K562 (cell line): ENCODE measurements at regions not wholly inside any gene's neighbourhood (a gene's known extent, or its start where the extent isn't known, plus 50 kb on each side); places are given as distances from the start of the nearest gene placed in this dataset.

Experiments used
- ADNP ChIP-seq: fragments of 200-800 bp; sonication (Bioruptor generic); IDR thresholded peaks from 2 replicates; pipeline ENCODE4 v1.6.1; 2016; ENCODE audit warnings: missing genetic modification characterization, missing compliant biosample characterization
- ARNT ChIP-seq, 2 experiments: fragments of 450-650 bp; IDR thresholded peaks; 2 replicates each; pipeline ENCODE4 v1.6.1; 2016; ENCODE audit warnings: mild to moderate bottlenecking in 1 of 2
- CHCHD3 ChIP-seq: fragments of 250-450 bp; sonication (Bioruptor Pico); IDR thresholded peaks from 2 replicates; pipeline ENCODE4 v2.1.2; 2022; ENCODE audit warnings: mild to moderate bottlenecking
- EHMT2 ChIP-seq: fragments of 450-650 bp; IDR thresholded peaks from 2 replicates; pipeline ENCODE4 v1.6.1; 2018; ENCODE audit warnings: antibody characterized with exemption
- HIVEP1 ChIP-seq: fragments of 250-450 bp; sonication (Bioruptor Pico); IDR thresholded peaks from 2 replicates; pipeline ENCODE4 v1.4.0; 2020; ENCODE audit warnings: mild to moderate bottlenecking
- MAFG ChIP-seq: fragments of 450-650 bp; conservative IDR thresholded peaks from 2 replicates; pipeline ENCODE4 v1.6.1; 2016; ENCODE audit warnings: missing genetic modification characterization, missing compliant biosample characterization
- NFRKB ChIP-seq: fragments of 450-650 bp; IDR thresholded peaks from 2 replicates; pipeline ENCODE4 v1.6.1; 2016; ENCODE audit warnings: low read depth
- PRPF4 ChIP-seq: fragments of 200-400 bp; formaldehyde crosslinking; IDR thresholded peaks from one replicate; pipeline ENCODE4 v1.6.1; 2017; ENCODE audit warnings: low read length, low read depth, mild to moderate bottlenecking; ENCODE audit not compliant: insufficient read depth, poor library complexity, severe bottlenecking
- SMARCE1 ChIP-seq: fragments of 450-650 bp; IDR thresholded peaks from 2 replicates; pipeline ENCODE4 v1.7.1; 2016; ENCODE audit warnings: mild to moderate bottlenecking
- SRSF3 ChIP-seq: fragments of 200-400 bp; formaldehyde crosslinking; IDR thresholded peaks from 2 replicates; pipeline ENCODE4 v1.6.1; 2016; ENCODE audit warnings: mild to moderate bottlenecking, low read length, moderate library complexity; ENCODE audit not compliant: insufficient read depth
- ZNF318 ChIP-seq, 2 experiments: fragments of 450-650 bp; IDR thresholded peaks; 2 replicates each; pipeline ENCODE4 v1.6.1; 2016; ENCODE audit warnings: mild to moderate bottlenecking in 2 of 2, borderline replicate concordance in 1 of 2, low read depth in 1 of 2, moderate library complexity in 1 of 2
- ZNF445 ChIP-seq: fragments of 250-450 bp; sonication (Bioruptor Pico); IDR thresholded peaks from 2 replicates; pipeline ENCODE4 v1.4.0; 2020; ENCODE audit warnings: low read depth, mild to moderate bottlenecking, moderate library complexity
- ZNF75A ChIP-seq: fragments of 450-650 bp; formaldehyde crosslinking; IDR thresholded peaks from 2 replicates; pipeline ENCODE4 v1.4.0; 2020; ENCODE audit warnings: mild to moderate bottlenecking
- TF ChIP-seq, protein P1 (sequence below): sonication (generic); formaldehyde crosslinking; IDR thresholded peaks from 2 replicates; pipeline ENCODE4 v1.8.0; 2022; ENCODE audit warnings: missing genetic modification reagents, mild to moderate bottlenecking, borderline replicate concordance
- TF ChIP-seq, protein P2 (sequence below): sonication (generic); formaldehyde crosslinking; IDR thresholded peaks from 2 replicates; pipeline ENCODE4 v1.8.0; 2023; ENCODE audit warnings: mild to moderate bottlenecking, missing genetic modification reagents

DNA sequence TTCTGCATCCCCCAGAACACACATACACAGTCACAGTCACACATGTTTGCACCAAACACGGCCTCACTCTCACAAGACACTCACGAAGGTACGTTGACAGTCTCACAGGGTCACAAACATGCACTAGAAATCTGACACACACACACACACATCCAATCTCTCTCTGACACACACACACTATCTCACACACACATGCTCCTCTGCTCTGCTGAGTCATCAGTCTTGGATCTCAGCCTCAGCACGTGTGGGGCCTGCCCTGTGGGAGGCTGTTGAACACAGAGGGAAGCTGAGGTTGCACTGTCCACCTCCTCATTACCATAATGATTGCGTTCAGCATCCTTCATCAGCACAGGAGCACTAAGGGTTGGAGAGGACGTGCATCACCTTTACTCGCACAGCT, 188.8 kb downstream of the MTRR start (continued):
- TF ChIP-seq ADNP (tag), result no peak
- peak; percentile 32; the same call in 1 of the 2 replicates for TF ChIP-seq SMARCE1
- TF ChIP-seq ARNT (IDR thresholded peaks at IDR 0.05), result no peak
- no peak for TF ChIP-seq SRSF3
- no peak for TF ChIP-seq EHMT2
- TF ChIP-seq PRPF4, result no peak
- TF ChIP-seq ZNF445 (CRISPR knock-in tag), result no peak
- 0 out of 4 replicates have a peak, but pooled peaks of 1 of the 2 experiments have one; percentile 41 for TF ChIP-seq ZNF318 (IDR thresholded peaks at IDR 0.05; ENCODE audit: borderline replicate concordance in 1 of 2, low read depth in 1 of 2)
- TF ChIP-seq, protein P1, sequence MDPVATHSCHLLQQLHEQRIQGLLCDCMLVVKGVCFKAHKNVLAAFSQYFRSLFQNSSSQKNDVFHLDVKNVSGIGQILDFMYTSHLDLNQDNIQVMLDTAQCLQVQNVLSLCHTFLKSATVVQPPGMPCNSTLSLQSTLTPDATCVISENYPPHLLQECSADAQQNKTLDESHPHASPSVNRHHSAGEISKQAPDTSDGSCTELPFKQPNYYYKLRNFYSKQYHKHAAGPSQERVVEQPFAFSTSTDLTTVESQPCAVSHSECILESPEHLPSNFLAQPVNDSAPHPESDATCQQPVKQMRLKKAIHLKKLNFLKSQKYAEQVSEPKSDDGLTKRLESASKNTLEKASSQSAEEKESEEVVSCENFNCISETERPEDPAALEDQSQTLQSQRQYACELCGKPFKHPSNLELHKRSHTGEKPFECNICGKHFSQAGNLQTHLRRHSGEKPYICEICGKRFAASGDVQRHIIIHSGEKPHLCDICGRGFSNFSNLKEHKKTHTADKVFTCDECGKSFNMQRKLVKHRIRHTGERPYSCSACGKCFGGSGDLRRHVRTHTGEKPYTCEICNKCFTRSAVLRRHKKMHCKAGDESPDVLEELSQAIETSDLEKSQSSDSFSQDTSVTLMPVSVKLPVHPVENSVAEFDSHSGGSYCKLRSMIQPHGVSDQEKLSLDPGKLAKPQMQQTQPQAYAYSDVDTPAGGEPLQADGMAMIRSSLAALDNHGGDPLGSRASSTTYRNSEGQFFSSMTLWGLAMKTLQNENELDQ (CRISPR knock-in tag), result no peak
- no peak for TF ChIP-seq HIVEP1
- TF ChIP-seq MAFG (tag), result peak; percentile 98
- TF ChIP-seq, protein P2, sequence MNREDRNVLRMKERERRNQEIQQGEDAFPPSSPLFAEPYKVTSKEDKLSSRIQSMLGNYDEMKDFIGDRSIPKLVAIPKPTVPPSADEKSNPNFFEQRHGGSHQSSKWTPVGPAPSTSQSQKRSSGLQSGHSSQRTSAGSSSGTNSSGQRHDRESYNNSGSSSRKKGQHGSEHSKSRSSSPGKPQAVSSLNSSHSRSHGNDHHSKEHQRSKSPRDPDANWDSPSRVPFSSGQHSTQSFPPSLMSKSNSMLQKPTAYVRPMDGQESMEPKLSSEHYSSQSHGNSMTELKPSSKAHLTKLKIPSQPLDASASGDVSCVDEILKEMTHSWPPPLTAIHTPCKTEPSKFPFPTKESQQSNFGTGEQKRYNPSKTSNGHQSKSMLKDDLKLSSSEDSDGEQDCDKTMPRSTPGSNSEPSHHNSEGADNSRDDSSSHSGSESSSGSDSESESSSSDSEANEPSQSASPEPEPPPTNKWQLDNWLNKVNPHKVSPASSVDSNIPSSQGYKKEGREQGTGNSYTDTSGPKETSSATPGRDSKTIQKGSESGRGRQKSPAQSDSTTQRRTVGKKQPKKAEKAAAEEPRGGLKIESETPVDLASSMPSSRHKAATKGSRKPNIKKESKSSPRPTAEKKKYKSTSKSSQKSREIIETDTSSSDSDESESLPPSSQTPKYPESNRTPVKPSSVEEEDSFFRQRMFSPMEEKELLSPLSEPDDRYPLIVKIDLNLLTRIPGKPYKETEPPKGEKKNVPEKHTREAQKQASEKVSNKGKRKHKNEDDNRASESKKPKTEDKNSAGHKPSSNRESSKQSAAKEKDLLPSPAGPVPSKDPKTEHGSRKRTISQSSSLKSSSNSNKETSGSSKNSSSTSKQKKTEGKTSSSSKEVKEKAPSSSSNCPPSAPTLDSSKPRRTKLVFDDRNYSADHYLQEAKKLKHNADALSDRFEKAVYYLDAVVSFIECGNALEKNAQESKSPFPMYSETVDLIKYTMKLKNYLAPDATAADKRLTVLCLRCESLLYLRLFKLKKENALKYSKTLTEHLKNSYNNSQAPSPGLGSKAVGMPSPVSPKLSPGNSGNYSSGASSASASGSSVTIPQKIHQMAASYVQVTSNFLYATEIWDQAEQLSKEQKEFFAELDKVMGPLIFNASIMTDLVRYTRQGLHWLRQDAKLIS (CRISPR knock-in tag), result no peak
- TF ChIP-seq CHCHD3 (CRISPR knock-in tag), result no peak
- no peak for TF ChIP-seq ZNF75A (CRISPR knock-in tag)
- no peak for TF ChIP-seq NFRKB
